ENCODE measurements at regions not wholly inside any gene's neighbourhood (a gene's known extent, or its start where the extent isn't known, plus 50 kb on each side); places are given as distances from the start of the nearest gene placed in this dataset.
A peak's percentile ranks its signal among the peaks of the same experiment; 100 is the strongest.

GRCh38 chr1:99535470-99536164 is 110.3 kb upstream of the PALMD start:
- no peak overlapping the region for H3K4me3 ChIP-seq (replicated peaks; ENCODE audit: low read depth, low read length)
- peak; percentile 13 for DNase-seq (ENCODE audit: low read depth)
- TF ChIP-seq CTCF (IDR thresholded peaks at IDR 0.05; ENCODE audit: low read length, missing control alignments): no peak

DNA sequence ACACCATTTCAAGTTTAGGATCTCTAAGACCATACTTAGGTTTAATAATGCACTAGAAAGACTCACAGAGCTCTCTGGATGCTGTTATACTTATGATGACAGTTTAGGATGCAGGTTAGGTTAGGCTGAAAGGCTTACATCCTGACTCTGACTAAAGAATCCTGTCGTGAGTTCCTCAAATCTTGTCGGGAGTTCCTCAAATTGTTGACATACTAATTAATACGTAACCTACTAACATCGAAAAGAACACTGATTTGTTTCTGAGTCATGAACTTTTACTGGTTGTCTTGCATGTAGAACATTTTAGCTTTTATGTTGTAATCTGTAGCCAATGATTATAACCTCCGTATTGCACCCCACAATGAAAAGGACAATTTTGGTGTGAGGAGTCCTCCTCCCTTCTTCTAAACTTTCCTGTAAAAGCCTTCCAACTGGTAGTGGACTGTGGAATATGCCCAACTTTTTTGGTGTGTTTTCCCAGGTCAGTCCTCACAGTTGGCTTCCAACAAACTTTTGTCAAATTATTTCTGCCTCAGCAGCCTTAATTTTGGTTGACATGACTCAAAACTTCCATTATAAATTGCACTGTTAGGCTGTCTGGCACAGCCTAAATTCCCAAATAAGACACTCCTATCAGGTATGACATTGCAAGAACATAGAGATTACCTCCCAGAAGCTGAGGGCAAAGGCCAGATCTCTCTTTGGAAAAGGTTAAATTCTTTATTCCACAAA is 107.9 kb upstream of the PALMD start:
- no peak overlapping the region for H3K4me3 ChIP-seq (replicated peaks; ENCODE audit: low read depth, low read length)
- no peak for TF ChIP-seq CTCF (IDR thresholded peaks at IDR 0.05; ENCODE audit: low read length, missing control alignments)
- no peak for DNase-seq (ENCODE audit: low read depth)

DNA sequence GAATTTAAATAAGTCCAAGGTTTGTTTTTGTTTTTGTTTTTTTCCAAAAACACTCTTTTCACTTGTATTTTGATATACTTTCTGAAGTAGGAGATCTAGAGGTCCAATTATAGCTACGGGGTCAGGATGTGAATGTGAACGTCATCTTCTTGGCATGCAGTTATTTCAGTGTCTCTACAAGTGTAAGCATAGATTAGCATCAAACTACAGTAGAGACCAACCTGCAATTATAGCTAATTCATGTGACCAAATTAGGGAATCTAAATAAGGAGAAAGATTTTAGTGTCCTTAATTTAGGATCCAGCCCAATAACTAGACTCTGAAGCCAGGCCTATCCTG is 107.3 kb upstream of the PALMD start:
- DNase-seq (ENCODE audit: low read depth): no peak
- TF ChIP-seq CTCF (IDR thresholded peaks at IDR 0.05; ENCODE audit: low read length, missing control alignments): no peak
- H3K4me3 ChIP-seq (replicated peaks; ENCODE audit: low read depth, low read length): no peak overlapping the region

- H3K4me3 ChIP-seq (replicated peaks; ENCODE audit: low read depth, low read length): no peak overlapping the region
- no peak for TF ChIP-seq CTCF (IDR thresholded peaks at IDR 0.05; ENCODE audit: low read length, missing control alignments)
- DNase-seq (ENCODE audit: low read depth): no peak
These were observed 106.8 kb upstream of the PALMD start for GRCh38 chr1:99539131-99539530.

DNA sequence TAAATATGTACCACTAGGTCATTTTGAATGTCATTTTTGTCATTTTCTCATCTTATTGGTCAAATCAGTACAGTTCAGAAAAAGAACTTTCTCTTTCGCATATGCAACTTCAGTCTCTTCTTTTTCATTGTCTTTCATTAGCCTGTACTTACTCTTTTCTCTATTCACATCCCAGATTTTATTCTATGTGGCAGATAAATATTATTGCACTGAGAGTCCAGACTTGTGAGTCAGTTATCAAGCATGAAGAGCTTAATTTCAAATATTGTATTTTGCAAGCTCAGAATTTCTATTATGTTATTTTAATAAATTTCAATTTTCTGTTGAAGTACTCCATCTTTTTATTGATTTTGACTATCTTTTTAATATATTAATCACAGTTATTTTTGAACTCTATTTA is 105.2 kb upstream of the PALMD start:
- TF ChIP-seq CTCF (IDR thresholded peaks at IDR 0.05; ENCODE audit: low read length, missing control alignments): no peak
- H3K4me3 ChIP-seq (replicated peaks; ENCODE audit: low read depth, low read length): no peak overlapping the region
- DNase-seq (ENCODE audit: low read depth): no peak

- no peak overlapping the region for H3K4me3 ChIP-seq (replicated peaks; ENCODE audit: low read depth, low read length)
- peak; percentile 56 for DNase-seq (ENCODE audit: low read depth)
- TF ChIP-seq CTCF (IDR thresholded peaks at IDR 0.05; ENCODE audit: low read length, missing control alignments): no peak
These were observed 101.6 kb upstream of the PALMD start for GRCh38 chr1:99544328-99544727.

All from fibroblast of pulmonary artery (primary cell).